Inflammatory macrophage treated with lipopolysaccharide for 1 hour (primary cell): ENCODE measurements at regions not wholly inside any gene's neighbourhood (a gene's known extent, or its start where the extent isn't known, plus 50 kb on each side); places are given as distances from the start of the nearest gene placed in this dataset.
"Not testable (repeated sequence)": the region's sequence is repeated elsewhere in the genome, so short reads cannot be mapped to it uniquely, and the experiment has no call there.

ENCODE experiments used
- DNase-seq, 2 donors: peaks; one replicate each; pipeline ENCODE4 v3.0.0-alpha.2; 2020 to 2022

- DNase-seq, result no peak
Observed at GRCh38 chr1:113307771-113308445, 82.4 kb upstream of the MAGI3 start.

GRCh38 chr1:113312651-113313050 lies 77.7 kb upstream of the MAGI3 start:
- not testable (repeated sequence) for DNase-seq

- no peak for DNase-seq
Observed at GRCh38 chr1:113314600-113314999, 75.7 kb upstream of the MAGI3 start.

- DNase-seq, result no peak
Observed at GRCh38 chr1:113320272-113320671, 70.0 kb upstream of the MAGI3 start.

- DNase-seq, result no peak
Observed at GRCh38 chr1:113320972-113321680, 69.2 kb upstream of the MAGI3 start.

GRCh38 chr1:113321771-113322387 lies 68.4 kb upstream of the MAGI3 start:
- no peak for DNase-seq

GRCh38 chr1:113322439-113322838 lies 67.9 kb upstream of the MAGI3 start:
- no peak for DNase-seq

GRCh38 chr1:113325022-113325421 lies 65.3 kb upstream of the MAGI3 start:
- no peak for DNase-seq

- DNase-seq, result no peak
Observed at GRCh38 chr1:113326976-113327375, 63.3 kb upstream of the MAGI3 start.

GRCh38 chr1:113333056-113333455 lies 57.3 kb upstream of the MAGI3 start:
- DNase-seq, result no peak

GRCh38 chr1:113340038-113340437 lies 50.3 kb upstream of the MAGI3 start:
- DNase-seq, result peak; percentile 1
